ENCODE measurements at regions not wholly inside any gene's neighbourhood (a gene's known extent, or its start where the extent isn't known, plus 50 kb on each side); places are given as distances from the start of the nearest gene placed in this dataset.
"Not testable (repeated sequence)": the region's sequence is repeated elsewhere in the genome, so short reads cannot be mapped to it uniquely, and the experiment has no call there.

GRCh38 chr18:79595876-79596374, 83.7 kb upstream of the CTDP1 start:
- no peak for DNase-seq (ENCODE audit: low spot score)

- no peak for DNase-seq (ENCODE audit: low spot score)
Observed at GRCh38 chr18:79596446-79597175, 83.0 kb upstream of the CTDP1 start.

- DNase-seq (ENCODE audit: low spot score) = no peak
Observed at GRCh38 chr18:79597176-79597830, 82.3 kb upstream of the CTDP1 start.

- DNase-seq (ENCODE audit: low spot score) = no peak
Observed at GRCh38 chr18:79597831-79598632, 81.6 kb upstream of the CTDP1 start.

GRCh38 chr18:79598633-79599175, 80.9 kb upstream of the CTDP1 start:
- no peak for DNase-seq (ENCODE audit: low spot score)

- peak; percentile 2 for DNase-seq (ENCODE audit: low spot score)
Observed at GRCh38 chr18:79599441-79599931, 80.1 kb upstream of the CTDP1 start.

- DNase-seq (ENCODE audit: low spot score) = no peak
Observed at GRCh38 chr18:79600141-79600540, 79.5 kb upstream of the CTDP1 start.

- DNase-seq (ENCODE audit: low spot score) = no peak
Observed at GRCh38 chr18:79600596-79600995, 79.0 kb upstream of the CTDP1 start.

GRCh38 chr18:79601234-79601633, 78.4 kb upstream of the CTDP1 start:
- DNase-seq (ENCODE audit: low spot score) = no peak

GRCh38 chr18:79603321-79604204, 76.0 kb upstream of the CTDP1 start:
- DNase-seq (ENCODE audit: low spot score) = no peak

- DNase-seq (ENCODE audit: low spot score) = no peak
Observed at GRCh38 chr18:79604205-79604912, 75.2 kb upstream of the CTDP1 start.

- no peak for DNase-seq (ENCODE audit: low spot score)
Observed at GRCh38 chr18:79604913-79605880, 74.4 kb upstream of the CTDP1 start.

- DNase-seq (ENCODE audit: low spot score) = not testable (repeated sequence)
Observed at GRCh38 chr18:79606071-79606470, 73.5 kb upstream of the CTDP1 start.

GRCh38 chr18:79606621-79607331, 72.8 kb upstream of the CTDP1 start:
- no peak for DNase-seq (ENCODE audit: low spot score)

- no peak for DNase-seq (ENCODE audit: low spot score)
Observed at GRCh38 chr18:79607361-79607952, 72.1 kb upstream of the CTDP1 start.

GRCh38 chr18:79608069-79608468, 71.5 kb upstream of the CTDP1 start:
- DNase-seq (ENCODE audit: low spot score) = no peak

- no peak for DNase-seq (ENCODE audit: low spot score)
Observed at GRCh38 chr18:79608535-79608934, 71.1 kb upstream of the CTDP1 start.

GRCh38 chr18:79608999-79609461, 70.6 kb upstream of the CTDP1 start:
- no peak for DNase-seq (ENCODE audit: low spot score)

All from SW480 (cell line).